NCI-H524 (cell line): ENCODE measurements at regions not wholly inside any gene's neighbourhood (a gene's known extent, or its start where the extent isn't known, plus 50 kb on each side); places are given as distances from the start of the nearest gene placed in this dataset.

Experiments
- DNase-seq, 2 experiments: peaks; one replicate each; lab custom pipeline; 2025; lab: John Stamatoyannopoulos, UW

DNA sequence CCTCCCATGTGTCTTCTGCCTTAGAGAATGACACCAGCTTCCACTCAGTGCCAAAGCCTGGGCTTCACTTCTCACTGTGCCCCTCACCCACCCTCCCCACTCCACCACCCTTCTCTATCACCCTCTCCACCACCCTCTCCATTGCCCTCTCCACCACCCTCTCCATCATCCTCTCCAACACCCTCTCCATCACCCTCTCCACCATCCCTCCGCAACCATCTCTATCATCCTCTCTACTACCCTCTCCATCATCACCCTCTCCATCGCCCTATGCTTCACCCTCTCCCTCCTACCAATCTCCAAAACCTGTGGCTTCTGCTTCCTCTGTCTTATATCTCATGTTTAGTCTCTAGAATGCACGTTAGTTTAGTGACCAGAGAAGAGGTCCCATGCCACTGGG lies 91.0 kb upstream of the TMEM72 start:
- DNase-seq: no peak

GRCh38 chr10:44821290-44821689 lies 89.8 kb upstream of the TMEM72 start:
- DNase-seq: no peak

DNA sequence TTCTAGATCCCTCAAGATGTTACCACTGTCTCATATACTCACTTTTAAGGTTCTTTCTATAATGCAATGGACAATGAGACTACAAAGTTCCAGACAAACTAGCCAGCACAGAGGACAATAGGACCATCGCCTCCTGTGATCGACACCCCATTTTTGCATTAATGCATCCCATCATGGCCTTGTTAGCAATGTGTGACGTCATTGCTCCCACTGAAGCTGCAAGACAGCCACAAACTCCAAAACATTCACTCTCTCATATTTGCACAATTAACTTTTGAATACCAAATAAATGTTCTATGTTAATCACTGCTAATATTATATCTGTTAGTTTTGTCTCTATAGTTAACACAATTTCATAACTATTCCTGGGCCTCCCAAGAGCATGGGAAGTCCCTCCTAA lies 88.8 kb upstream of the TMEM72 start:
- no peak for DNase-seq

DNA sequence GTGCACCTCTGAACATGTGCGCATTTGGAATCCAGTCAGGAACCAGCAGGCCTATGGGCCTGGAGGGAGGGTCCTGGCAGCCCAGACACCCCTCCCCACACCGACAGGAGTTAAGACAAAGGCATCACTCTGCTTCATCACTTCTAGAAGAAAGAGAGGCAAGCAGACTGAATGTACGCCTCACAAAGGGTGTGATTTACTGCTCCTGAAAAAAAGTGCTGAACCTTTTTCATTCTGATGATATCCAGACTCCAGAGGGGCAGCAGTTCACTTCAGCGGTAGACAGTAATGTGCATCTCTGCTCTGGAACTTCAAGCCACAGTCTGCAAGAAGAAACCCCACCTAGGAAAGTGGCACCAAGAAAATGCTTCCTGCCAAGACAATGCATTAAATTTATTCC lies 88.2 kb upstream of the TMEM72 start:
- no peak for DNase-seq

- DNase-seq: no peak
Observed at GRCh38 chr10:44824607-44825006, 86.5 kb upstream of the TMEM72 start.

GRCh38 chr10:44827431-44828006 lies 83.6 kb upstream of the TMEM72 start:
- DNase-seq: no peak

DNA sequence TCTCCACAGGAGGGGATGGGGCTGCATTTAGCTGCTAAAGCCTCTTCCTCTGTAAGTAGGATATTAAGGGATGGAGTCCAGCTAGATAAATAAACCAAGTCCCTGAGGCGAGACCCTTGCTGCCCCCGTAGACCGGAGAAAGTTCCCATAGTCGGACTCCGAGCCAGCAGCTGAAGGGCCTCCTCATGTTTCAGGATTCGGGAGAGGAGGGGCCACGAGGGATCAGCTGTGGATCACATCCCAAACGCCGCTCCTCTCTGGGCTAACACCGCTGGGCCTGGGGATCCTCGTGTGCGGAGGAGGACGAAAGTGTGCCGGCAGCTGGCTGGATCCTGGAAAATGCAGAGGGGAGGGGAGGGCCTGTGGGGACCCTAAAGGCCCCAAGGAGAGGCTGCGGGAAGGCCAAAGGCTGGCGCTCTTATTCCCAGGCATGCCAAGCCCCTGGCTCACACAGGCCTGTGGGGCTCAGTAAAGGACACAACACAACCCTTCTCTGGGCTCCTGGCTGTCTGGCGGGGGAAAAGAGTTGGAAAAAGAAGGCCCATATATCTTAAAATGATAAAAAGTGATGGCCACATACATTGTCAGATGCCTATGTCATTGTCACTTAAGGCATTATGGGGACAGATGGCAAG lies 82.5 kb upstream of the TMEM72 start:
- peak in 1 of 2 experiments; percentile 15 for DNase-seq

- no peak for DNase-seq
Observed at GRCh38 chr10:44829426-44829825, 81.7 kb upstream of the TMEM72 start.

DNA sequence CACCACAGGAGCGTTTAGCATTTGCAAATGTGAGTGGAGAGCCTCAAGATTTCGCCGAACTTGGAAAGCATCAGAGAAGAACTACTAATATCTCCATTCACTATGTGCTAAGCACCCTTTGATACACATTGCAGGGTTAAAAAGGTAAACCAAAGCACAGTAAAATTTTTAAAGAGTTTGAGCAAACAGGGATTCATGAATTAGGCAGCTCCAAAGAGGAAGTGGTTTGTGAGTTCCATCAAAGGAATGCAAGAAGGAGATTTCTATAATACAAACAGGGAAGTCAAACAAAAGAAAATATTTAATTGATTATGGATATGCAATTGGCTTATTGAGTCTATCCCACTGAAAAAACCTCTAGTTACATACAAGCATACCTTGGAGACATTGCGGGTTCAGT lies 81.1 kb upstream of the TMEM72 start:
- DNase-seq: no peak

GRCh38 chr10:44831581-44831980 lies 79.6 kb upstream of the TMEM72 start:
- no peak for DNase-seq

GRCh38 chr10:44832595-44833390 lies 78.3 kb upstream of the TMEM72 start:
- DNase-seq: no peak

GRCh38 chr10:44834131-44834530 lies 77.0 kb upstream of the TMEM72 start:
- DNase-seq: no peak

DNA sequence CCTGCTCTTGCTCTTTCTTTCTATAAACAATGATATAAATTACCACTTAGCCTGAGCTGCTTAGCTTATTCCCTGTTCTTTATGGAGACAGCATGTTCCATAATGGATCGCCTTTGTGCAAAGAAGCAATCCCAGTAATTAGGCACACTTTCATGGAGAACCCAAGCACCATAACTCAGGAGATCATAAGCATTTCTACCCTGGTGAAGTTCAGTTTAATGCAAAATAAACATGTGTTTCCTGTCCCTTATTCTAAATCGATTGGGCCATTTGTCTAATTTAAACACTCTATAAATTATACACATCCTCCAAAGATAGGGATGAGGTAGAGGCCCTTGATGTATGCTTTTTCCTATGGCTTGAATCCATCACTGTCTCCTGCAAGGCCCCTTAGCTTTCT lies 75.8 kb upstream of the TMEM72 start:
- DNase-seq: no peak

- no peak for DNase-seq
Observed at GRCh38 chr10:44843484-44843883, 67.7 kb upstream of the TMEM72 start.

GRCh38 chr10:44845361-44846175 lies 65.6 kb upstream of the TMEM72 start:
- no peak for DNase-seq

DNA sequence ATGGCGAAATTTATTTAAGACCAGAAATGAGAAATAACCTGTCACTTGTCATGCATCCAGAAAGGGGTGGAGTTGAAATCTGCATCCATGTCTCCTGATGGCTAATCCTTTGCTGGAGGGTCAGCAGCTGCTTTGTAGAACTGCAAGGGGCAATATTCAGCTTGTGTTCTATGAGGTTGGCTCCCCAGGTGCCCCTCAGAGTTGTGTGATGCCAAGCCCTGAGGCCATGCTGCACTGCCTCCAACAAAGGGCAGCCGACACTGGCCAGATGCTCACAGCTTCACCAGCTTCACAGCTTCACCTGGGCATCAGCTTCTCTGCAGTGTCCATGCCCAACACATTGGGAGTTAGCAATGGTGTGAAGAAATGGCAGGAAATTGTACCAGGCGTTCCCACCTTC lies 64.0 kb upstream of the TMEM72 start:
- DNase-seq: no peak

- DNase-seq: no peak
Observed at GRCh38 chr10:44848211-44848610, 62.9 kb upstream of the TMEM72 start.

DNA sequence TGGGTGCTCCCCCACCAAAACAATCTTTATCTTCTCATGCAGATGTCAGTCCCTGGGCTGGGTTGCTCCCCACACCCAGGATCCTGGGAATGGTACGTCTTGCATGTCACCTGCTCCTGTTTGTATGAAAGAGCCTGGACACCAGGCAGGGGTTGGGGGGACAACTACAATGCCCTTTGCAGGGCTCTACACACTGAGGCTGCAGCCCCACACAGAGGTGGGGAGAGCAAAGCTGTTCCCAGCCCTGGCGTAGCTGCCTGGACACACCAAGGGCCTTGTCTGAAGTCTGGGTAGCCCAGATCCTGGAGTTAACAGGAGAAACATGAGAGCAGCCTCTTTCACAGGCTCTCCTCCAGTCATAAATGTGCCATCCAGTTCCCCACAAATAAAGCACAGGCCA lies 61.2 kb upstream of the TMEM72 start:
- DNase-seq: no peak

DNA sequence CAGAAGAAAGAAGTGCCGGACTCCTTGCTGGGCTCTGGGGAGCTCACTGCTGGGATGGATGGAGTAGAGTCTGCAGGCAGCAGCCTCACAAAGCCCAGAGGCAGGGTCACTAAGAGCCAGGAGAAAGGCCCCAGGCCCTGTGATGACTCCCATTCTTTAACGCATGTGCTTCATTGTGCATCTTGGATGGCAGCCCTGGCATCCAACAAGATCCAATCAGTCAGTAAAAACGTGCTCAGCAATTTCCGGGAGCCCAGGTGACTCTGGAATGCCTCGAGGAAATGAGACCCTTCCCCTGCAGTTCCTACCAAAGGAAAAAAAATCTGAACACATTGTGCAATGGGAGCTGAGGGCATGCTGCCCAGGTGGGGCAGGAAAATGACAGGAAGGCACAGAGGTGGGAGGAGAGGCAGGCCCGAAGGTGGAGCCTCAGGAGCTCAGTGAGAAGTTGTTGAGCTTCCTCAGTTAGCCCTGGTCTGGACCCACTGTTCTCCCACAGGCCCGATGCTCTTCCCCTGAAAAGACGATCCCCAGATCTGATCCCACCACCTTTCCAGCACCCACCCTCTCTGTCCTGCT lies 60.7 kb upstream of the TMEM72 start:
- DNase-seq: no peak

- DNase-seq: no peak
Observed at GRCh38 chr10:44851413-44851812, 59.7 kb upstream of the TMEM72 start.

- DNase-seq: no peak
Observed at GRCh38 chr10:44851881-44852280, 59.3 kb upstream of the TMEM72 start.

GRCh38 chr10:44853148-44853734 lies 57.9 kb upstream of the TMEM72 start:
- DNase-seq: no peak
